ENCODE measurements at regions not wholly inside any gene's neighbourhood (a gene's known extent, or its start where the extent isn't known, plus 50 kb on each side); places are given as distances from the start of the nearest gene placed in this dataset.
A peak's percentile ranks its signal among the peaks of the same experiment; 100 is the strongest.

DNA sequence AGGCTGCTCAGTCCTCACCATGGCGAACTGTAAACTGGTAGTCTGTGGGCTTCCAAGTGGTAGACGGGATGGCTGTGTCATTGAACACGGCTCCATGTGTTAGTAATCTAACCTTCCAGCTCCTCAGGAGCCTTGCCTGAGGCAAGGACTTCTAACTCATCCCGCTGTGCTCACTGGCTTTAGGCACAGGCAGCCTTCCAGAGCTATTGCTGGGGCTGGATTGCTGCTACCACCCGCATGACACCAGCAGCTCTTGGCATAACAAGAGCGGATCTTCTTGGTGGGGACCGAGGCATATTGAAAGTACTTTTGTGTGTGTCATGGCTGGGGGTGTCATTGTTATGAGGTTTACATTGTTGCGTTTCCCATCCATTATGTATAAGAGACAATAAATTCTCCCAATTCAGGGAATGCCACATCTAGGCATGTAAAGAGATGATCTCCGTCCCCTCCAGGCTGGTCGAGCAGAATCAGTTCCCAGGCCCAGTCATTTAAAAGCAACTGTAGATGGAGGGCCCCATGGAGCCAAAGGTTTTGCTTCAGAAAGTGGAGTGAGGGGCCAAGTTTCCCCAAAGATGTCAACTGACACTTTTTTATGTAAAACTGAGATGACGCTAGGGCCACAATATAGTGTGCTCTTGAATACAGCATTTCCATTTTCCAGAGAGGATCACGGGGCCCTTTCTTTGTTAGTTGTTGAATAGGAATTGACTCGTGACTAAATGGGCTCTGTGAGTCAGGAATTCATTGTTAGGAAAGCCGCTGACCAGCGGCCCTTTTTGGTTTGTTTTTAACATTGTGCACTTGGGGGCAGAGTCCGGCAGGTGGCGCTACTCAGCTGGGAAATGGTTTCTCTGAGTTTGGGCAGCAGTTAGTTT is 759.5 kb downstream of the TAF11L14 start (continued):
- TF ChIP-seq, protein P1, sequence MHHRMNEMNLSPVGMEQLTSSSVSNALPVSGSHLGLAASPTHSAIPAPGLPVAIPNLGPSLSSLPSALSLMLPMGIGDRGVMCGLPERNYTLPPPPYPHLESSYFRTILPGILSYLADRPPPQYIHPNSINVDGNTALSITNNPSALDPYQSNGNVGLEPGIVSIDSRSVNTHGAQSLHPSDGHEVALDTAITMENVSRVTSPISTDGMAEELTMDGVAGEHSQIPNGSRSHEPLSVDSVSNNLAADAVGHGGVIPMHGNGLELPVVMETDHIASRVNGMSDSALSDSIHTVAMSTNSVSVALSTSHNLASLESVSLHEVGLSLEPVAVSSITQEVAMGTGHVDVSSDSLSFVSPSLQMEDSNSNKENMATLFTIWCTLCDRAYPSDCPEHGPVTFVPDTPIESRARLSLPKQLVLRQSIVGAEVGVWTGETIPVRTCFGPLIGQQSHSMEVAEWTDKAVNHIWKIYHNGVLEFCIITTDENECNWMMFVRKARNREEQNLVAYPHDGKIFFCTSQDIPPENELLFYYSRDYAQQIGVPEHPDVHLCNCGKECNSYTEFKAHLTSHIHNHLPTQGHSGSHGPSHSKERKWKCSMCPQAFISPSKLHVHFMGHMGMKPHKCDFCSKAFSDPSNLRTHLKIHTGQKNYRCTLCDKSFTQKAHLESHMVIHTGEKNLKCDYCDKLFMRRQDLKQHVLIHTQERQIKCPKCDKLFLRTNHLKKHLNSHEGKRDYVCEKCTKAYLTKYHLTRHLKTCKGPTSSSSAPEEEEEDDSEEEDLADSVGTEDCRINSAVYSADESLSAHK (tag by site-specific recombination; IDR thresholded peaks at IDR 0.05): no peak
- TF ChIP-seq ZNF654 (tag by site-specific recombination; IDR thresholded peaks at IDR 0.05; ENCODE audit: low read depth) (peak; percentile 85), ZEB2 (tag by site-specific recombination; IDR thresholded peaks at IDR 0.05) (no peak), BCL11A (tag by site-specific recombination; IDR thresholded peaks at IDR 0.05; ENCODE audit: low read depth) (no peak), ZNF114 (tag by site-specific recombination; IDR thresholded peaks at IDR 0.05) (no peak), HOXC10 (CRISPR knock-in tag; IDR thresholded peaks at IDR 0.05) (no peak), ZNF777 (tag by site-specific recombination; IDR thresholded peaks at IDR 0.05; ENCODE audit: borderline replicate concordance) (no peak), ZNF660 (tag by site-specific recombination; IDR thresholded peaks at IDR 0.05) (peak; percentile 44; the same call in 1 of the 2 replicates), TRIM28 (IDR thresholded peaks at IDR 0.05; ENCODE audit: borderline replicate concordance, low read length) (no peak), ZNF354C (tag by site-specific recombination; IDR thresholded peaks at IDR 0.05; ENCODE audit: borderline replicate concordance, low read depth) (no peak)
- TF ChIP-seq, protein P2, sequence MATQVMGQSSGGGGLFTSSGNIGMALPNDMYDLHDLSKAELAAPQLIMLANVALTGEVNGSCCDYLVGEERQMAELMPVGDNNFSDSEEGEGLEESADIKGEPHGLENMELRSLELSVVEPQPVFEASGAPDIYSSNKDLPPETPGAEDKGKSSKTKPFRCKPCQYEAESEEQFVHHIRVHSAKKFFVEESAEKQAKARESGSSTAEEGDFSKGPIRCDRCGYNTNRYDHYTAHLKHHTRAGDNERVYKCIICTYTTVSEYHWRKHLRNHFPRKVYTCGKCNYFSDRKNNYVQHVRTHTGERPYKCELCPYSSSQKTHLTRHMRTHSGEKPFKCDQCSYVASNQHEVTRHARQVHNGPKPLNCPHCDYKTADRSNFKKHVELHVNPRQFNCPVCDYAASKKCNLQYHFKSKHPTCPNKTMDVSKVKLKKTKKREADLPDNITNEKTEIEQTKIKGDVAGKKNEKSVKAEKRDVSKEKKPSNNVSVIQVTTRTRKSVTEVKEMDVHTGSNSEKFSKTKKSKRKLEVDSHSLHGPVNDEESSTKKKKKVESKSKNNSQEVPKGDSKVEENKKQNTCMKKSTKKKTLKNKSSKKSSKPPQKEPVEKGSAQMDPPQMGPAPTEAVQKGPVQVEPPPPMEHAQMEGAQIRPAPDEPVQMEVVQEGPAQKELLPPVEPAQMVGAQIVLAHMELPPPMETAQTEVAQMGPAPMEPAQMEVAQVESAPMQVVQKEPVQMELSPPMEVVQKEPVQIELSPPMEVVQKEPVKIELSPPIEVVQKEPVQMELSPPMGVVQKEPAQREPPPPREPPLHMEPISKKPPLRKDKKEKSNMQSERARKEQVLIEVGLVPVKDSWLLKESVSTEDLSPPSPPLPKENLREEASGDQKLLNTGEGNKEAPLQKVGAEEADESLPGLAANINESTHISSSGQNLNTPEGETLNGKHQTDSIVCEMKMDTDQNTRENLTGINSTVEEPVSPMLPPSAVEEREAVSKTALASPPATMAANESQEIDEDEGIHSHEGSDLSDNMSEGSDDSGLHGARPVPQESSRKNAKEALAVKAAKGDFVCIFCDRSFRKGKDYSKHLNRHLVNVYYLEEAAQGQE (tag by site-specific recombination; IDR thresholded peaks at IDR 0.05): 0 out of 2 replicates have a peak, but pooled peaks have one; percentile 46
- TF ChIP-seq, protein P3, sequence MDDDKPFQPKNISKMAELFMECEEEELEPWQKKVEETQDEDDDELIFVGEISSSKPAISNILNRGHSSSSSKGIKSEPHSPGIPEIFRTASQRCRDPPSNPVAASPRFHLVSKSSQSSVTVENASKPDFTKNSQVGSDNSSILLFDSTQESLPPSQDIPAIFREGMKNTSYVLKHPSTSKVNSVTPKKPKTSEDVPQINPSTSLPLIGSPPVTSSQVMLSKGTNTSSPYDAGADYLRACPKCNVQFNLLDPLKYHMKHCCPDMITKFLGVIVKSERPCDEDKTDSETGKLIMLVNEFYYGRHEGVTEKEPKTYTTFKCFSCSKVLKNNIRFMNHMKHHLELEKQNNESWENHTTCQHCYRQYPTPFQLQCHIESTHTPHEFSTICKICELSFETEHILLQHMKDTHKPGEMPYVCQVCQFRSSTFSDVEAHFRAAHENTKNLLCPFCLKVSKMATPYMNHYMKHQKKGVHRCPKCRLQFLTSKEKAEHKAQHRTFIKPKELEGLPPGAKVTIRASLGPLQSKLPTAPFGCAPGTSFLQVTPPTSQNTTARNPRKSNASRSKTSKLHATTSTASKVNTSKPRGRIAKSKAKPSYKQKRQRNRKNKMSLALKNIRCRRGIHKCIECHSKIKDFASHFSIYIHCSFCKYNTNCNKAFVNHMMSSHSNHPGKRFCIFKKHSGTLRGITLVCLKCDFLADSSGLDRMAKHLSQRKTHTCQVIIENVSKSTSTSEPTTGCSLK (tag by site-specific recombination; IDR thresholded peaks at IDR 0.05): no peak

DNA sequence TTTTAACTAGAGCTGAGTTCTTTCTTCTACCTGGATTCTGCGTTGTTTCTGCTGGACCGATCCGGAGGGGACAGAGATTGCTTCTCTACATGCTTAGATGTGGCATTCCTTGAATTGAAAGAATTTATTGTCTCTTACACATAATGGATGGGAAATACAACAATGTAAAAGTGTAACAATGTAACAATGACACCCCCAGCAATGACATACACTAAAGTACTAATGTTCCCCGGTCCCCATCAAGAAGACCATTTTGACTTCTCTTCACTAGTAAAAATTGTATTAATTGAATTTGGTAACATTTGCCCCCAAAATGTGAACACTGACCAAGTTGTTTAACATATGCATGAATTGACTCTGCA is 760.2 kb downstream of the TAF11L14 start:
- H3K27ac ChIP-seq (ENCODE audit: extremely low read depth, low read depth, low read length): no peak overlapping the region
- no peaks in the 10 kb centered on the region for H3K9me3 ChIP-seq (ENCODE audit: control insufficient read depth, insufficient read depth, low read depth, low read length)
- POLR2A ChIA-PET: no interaction called here
- no peaks in the 10 kb centered on the region for H3K4me1 ChIP-seq (ENCODE audit: control insufficient read depth, insufficient read depth, low read length)
- H3K36me3 ChIP-seq (ENCODE audit: control insufficient read depth in 2 of 2, insufficient read depth in 1 of 2, low read length in 2 of 2): no peaks in the 10 kb centered on the region
- CTCF ChIA-PET: interaction anchor here (0.6 to 1.2 kb wide), 7 partner anchors 11 to 1933 kb away, joined by 3 to 7 read pairs (median 4); no protein-coding TSS in a partner anchor
- H3K4me3 ChIP-seq (ENCODE audit: low read depth, low read length): no peak overlapping the region
- no peak for TF ChIP-seq ZNF140 (tag by site-specific recombination; IDR thresholded peaks at IDR 0.05)
- no peak for TF ChIP-seq ZNF239 (tag by site-specific recombination; IDR thresholded peaks at IDR 0.05)
- no peak for TF ChIP-seq ZNF114 (tag by site-specific recombination; IDR thresholded peaks at IDR 0.05)
- TF ChIP-seq, protein P4, sequence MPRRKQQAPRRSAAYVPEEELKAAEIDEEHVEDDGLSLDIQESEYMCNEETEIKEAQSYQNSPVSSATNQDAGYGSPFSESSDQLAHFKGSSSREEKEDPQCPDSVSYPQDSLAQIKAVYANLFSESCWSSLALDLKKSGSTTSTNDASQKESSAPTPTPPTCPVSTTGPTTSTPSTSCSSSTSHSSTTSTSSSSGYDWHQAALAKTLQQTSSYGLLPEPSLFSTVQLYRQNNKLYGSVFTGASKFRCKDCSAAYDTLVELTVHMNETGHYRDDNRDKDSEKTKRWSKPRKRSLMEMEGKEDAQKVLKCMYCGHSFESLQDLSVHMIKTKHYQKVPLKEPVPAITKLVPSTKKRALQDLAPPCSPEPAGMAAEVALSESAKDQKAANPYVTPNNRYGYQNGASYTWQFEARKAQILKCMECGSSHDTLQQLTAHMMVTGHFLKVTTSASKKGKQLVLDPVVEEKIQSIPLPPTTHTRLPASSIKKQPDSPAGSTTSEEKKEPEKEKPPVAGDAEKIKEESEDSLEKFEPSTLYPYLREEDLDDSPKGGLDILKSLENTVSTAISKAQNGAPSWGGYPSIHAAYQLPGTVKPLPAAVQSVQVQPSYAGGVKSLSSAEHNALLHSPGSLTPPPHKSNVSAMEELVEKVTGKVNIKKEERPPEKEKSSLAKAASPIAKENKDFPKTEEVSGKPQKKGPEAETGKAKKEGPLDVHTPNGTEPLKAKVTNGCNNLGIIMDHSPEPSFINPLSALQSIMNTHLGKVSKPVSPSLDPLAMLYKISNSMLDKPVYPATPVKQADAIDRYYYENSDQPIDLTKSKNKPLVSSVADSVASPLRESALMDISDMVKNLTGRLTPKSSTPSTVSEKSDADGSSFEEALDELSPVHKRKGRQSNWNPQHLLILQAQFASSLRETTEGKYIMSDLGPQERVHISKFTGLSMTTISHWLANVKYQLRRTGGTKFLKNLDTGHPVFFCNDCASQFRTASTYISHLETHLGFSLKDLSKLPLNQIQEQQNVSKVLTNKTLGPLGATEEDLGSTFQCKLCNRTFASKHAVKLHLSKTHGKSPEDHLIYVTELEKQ (tag by site-specific recombination; IDR thresholded peaks at IDR 0.05; ENCODE audit: borderline replicate concordance): no peak
- TF ChIP-seq, protein P5, sequence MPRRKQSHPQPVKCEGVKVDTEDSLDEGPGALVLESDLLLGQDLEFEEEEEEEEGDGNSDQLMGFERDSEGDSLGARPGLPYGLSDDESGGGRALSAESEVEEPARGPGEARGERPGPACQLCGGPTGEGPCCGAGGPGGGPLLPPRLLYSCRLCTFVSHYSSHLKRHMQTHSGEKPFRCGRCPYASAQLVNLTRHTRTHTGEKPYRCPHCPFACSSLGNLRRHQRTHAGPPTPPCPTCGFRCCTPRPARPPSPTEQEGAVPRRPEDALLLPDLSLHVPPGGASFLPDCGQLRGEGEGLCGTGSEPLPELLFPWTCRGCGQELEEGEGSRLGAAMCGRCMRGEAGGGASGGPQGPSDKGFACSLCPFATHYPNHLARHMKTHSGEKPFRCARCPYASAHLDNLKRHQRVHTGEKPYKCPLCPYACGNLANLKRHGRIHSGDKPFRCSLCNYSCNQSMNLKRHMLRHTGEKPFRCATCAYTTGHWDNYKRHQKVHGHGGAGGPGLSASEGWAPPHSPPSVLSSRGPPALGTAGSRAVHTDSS (tag by site-specific recombination; IDR thresholded peaks at IDR 0.05): no peak
- TF ChIP-seq, protein P6, sequence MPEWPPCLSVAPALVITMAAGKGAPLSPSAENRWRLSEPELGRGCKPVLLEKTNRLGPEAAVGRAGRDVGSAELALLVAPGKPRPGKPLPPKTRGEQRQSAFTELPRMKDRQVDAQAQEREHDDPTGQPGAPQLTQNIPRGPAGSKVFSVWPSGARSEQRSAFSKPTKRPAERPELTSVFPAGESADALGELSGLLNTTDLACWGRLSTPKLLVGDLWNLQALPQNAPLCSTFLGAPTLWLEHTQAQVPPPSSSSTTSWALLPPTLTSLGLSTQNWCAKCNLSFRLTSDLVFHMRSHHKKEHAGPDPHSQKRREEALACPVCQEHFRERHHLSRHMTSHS (tag by site-specific recombination; IDR thresholded peaks at IDR 0.05): no peak
- no peak for TF ChIP-seq ZNF423 (tag by site-specific recombination; IDR thresholded peaks at IDR 0.05)
- no peak for TF ChIP-seq ZNF843 (tag by site-specific recombination; IDR thresholded peaks at IDR 0.05)
- no peak for TF ChIP-seq SP2 (tag by site-specific recombination; IDR thresholded peaks at IDR 0.05)
- TF ChIP-seq KLF9 (tag by site-specific recombination; IDR thresholded peaks at IDR 0.05; ENCODE audit: low read depth): no peak
- no peak for TF ChIP-seq KLF8 (tag by site-specific recombination; IDR thresholded peaks at IDR 0.05)

Data from HEK293 (cell line).